ENCODE measurements at regions not wholly inside any gene's neighbourhood (a gene's known extent, or its start where the extent isn't known, plus 50 kb on each side); places are given as distances from the start of the nearest gene placed in this dataset.

DNA sequence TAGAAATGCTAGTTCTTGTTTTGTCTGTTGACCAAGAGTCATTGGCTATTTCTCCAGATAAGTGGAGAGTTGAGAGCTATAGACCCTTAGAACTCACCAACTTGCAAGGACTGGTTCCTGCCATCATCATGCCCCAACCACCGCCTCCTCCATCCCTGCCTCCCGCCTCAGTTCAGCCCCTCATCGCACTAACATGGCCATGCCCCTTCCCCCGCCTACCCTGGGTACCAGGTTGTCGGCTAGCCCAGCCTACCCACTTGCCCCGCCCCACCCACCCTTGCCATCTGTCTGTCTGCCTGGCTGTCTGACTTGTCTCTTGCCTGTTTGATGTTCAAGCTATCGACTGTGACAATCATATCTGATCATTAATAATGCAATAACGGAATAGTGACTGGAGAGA is 154.1 kb downstream of the TRIM29 start:
- no peak for DNase-seq (ENCODE audit: low read depth in 4 of 4, low spot score in 2 of 4)

DNA sequence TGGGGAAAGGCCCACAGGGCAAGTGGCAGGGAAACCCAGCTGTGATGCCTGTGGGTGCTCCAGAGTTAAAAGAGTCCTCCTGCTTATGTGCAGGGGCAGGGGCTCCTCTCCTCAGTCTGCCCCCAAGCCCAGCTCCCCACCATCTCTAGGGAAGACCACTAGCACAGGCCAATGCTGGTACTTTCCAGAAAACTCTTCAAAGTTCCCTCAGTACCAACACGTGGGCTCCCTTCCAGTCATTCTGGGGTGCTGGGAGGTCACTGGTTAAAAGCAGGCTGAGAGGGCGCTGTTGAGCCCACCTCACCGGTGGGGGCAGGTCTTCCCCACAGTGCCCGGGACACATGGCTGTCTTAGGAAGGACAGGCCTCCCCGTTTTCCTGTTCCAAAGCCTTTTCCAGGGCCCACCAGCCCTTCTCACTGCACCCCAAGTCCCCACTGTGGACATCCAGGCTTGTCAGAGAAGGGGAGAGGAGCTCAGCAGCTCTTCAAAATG is 154.6 kb downstream of the TRIM29 start:
- no peak for DNase-seq (ENCODE audit: low read depth in 4 of 4, low spot score in 2 of 4)

- no peak for DNase-seq (ENCODE audit: low read depth in 4 of 4, low spot score in 2 of 4)
Observed at GRCh38 chr11:119982517-119983239, 155.2 kb downstream of the TRIM29 start.

DNA sequence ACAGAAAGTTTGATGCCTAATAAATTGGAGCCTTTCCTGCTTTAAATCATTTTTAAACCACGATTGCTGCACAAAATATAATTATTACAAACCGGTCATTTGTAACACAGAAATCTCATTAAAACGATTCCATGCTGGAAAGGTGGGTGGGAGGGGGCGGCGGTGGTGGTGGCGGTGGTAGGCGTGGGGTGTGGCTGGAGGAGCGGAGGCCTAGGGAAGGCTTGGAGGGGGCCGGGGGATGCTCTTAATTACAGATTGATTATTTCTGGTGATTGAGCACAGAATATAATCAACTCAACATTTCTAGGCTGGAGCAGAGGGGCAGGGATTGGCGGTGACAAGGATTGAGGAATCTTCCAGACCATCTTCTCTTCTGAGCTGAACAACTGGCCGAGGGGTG is 157.5 kb downstream of the TRIM29 start:
- DNase-seq (ENCODE audit: low read depth in 4 of 4, low spot score in 2 of 4) = no peak

DNA sequence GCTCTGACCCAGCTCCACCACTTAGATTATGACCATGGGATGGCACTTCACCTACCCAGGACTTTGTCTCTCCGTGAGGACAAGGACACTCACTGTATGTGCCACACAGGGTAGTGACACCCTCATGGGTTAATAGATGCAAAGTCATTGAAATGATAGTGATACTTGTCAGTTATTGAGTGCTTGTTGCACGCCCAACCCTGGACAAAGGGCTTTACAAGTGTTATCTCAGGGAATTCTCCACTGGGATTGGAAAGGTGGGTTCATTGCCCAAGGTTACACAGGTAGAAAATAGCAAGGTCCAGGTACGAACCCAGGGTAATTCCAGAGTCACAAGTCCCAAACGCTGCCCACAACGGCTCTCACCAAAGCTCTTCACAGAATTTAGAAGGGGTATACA is 158.2 kb downstream of the TRIM29 start:
- no peak for DNase-seq (ENCODE audit: low read depth in 4 of 4, low spot score in 2 of 4)

- DNase-seq (ENCODE audit: low read depth in 4 of 4, low spot score in 2 of 4) = no peak
Observed at GRCh38 chr11:119978696-119979095, 159.2 kb downstream of the TRIM29 start.

DNA sequence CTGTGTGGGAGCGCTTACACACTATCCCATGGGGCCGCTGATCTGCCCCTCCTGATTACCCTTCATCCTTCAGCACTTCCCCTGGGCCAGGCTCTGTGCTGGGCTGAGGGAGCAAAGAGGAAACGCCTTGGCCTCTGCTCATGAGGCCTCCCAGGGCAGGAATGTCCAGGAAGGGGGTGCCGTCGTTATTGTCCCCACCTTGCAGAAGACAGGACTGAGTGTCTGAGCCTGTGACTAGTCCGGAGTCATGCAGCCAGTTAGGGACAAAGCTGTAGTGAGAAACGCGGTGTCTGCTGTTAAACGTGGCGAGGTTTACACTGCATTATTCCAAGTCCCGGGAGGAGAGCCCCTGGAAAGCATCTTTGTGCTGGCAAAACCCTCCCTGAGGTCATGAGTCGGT is 160.0 kb downstream of the TRIM29 start:
- DNase-seq (ENCODE audit: low read depth in 4 of 4, low spot score in 2 of 4) = no peak

DNA sequence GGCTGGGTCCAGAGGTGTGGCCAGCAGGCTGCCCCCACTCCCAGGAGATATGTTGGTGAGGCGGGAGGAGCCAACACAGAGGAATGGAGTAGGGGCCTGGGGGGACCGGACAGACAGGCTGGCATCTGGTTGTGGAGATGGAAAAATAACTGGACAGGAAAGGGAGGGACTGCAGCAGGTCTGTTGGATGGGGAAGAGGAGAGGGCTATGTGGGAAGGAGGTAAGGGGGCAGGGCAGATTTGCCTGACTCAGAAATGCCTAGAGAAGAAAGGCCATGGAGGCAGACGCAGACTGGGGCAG is 160.4 kb downstream of the TRIM29 start:
- DNase-seq (ENCODE audit: low read depth in 4 of 4, low spot score in 2 of 4) = no peak

DNA sequence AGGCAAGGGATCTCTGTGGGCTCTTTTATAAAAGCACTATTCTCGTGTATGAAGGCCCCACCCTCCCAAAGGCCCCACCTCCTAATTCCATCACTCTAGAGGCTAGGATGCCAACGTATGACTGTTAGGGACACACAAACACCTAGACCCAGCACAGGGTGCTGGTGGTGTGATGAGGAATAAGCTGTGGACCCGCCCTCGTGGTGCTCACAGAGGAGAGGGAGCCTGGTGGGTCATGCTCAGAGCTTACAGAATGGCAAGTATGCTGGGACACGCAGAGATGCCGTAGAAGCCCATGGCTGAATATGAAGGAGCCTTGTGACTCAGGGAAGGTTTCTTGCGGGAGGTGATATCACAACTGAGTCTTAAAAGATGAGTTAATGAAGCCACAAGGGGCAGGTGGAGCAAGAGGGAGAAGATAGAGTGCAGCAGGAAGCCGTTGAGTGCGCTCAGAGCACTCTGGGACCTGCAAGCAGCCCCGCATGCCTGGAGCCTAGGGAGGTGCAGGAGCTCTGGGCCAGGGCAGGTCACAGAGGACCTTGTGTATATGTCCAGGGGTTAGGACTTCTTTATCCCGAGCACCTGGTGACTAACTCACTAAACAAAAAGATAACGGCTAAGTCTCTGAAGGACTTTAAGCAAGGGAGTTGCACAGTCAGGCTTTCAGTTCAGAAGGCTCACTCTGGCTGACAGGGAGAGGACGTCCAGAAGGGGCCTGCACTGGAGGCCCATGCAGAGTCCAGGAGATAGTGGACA is 160.9 kb downstream of the TRIM29 start:
- DNase-seq (ENCODE audit: low read depth in 4 of 4, low spot score in 2 of 4) = no peak

DNA sequence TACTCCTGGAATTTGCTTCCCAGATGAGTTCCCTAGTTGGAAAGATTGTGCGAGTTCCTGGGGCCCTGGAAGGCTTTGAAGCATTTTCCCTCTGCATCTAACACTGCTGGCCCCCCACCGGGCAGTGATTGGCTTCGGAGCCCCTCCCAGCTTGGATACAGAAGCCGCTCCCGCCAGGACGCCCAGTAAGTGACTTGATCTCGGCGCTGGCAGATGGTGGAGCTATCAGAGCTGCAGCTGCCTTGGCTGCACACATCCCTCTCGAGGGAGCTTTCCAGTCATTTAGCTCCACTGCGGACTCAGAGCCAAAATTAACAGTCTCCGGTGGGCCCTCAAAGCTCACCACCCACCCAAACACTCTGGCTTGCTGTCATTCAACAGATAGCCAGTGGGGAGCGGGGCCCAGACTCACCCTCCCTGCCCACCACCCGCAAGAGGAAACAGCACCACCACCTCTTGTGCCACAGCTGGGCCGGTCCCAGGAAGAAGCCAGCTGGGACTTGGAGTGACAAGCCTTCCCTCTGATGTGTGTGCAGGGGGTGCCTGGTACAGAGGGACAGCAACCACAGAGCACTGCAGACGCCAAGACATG is 162.3 kb downstream of the TRIM29 start:
- DNase-seq (ENCODE audit: low read depth in 4 of 4, low spot score in 2 of 4) = no peak

GRCh38 chr11:119974467-119974866 is 163.4 kb downstream of the TRIM29 start:
- no peak for DNase-seq (ENCODE audit: low read depth in 4 of 4, low spot score in 2 of 4)

- DNase-seq (ENCODE audit: low read depth in 4 of 4, low spot score in 2 of 4) = no peak
Observed at GRCh38 chr11:119974051-119974450, 163.9 kb downstream of the TRIM29 start.

DNA sequence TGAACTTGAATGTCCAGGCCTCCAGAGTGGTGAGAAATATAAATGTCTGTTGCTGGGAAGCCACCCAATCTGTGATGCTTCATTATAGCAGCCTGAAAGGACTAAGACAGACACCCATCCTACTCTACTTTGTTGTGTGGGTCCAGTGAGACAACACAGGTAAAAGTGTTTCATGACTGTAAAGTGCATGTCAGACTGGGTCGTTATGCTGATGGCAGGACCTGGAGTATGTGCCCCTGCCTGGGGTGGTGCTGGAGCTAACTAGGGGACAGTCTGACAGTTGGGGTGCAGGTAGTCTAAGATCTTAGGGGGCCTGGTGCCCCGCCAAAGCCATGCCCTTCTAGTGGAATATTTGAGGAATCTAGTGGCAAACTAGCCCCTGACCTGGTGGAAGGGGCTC is 165.6 kb downstream of the TRIM29 start:
- DNase-seq (ENCODE audit: low read depth in 4 of 4, low spot score in 2 of 4) = no peak

- no peak for DNase-seq (ENCODE audit: low read depth in 4 of 4, low spot score in 2 of 4)
Observed at GRCh38 chr11:119970555-119971304, 167.2 kb downstream of the TRIM29 start.

DNA sequence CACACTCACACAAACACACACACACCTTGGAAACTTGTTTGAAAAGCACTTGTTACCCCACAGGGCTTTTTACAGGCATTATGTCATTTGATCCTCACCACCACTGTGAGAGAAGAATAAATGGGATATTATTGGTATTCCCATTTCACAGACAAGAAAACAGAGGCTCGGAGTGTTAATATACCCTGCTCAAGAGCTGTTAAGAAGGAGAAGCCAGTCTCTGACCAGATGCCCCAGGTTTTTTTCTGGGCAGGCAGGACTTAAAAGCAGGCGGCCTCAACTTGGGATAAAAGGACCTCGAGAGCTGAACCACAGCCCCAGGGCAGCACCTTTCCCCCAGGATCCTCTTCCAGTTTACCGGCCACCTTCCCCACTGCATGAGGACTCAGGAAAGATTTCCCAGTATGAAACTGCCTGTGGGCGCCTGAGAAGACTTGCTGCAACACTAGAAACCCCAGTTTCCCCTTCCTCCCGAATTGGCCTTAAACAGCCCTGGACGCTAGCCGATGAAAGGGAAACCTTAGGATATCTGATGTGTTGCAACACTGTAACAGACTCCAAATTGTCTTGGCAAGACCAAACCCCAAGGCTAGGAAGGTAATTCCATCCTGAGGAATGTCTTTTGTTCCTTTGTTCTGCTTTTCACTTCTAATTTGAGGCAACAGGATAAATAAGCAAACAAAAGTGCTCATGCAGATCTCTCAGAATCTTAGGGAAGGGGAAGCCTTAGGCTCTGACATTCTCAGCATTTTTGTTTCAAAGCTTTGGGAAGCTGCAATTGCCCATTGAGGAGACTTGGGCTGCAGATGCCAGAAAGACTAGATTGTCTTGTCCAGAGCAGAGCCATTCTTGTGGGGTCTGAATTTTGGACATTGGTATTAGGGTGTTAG is 173.5 kb downstream of the TRIM29 start:
- no peak for DNase-seq (ENCODE audit: low read depth in 4 of 4, low spot score in 2 of 4)

GRCh38 chr11:119957951-119958350 is 180.0 kb downstream of the TRIM29 start:
- DNase-seq (ENCODE audit: low read depth in 4 of 4, low spot score in 2 of 4) = no peak

- no peak for DNase-seq (ENCODE audit: low read depth in 4 of 4, low spot score in 2 of 4)
Observed at GRCh38 chr11:119952441-119952840, 185.5 kb downstream of the TRIM29 start.

GRCh38 chr11:119943298-119943655 is 194.6 kb downstream of the TRIM29 start:
- no peak for DNase-seq (ENCODE audit: low read depth in 4 of 4, low spot score in 2 of 4)

- no peak for DNase-seq (ENCODE audit: low read depth in 4 of 4, low spot score in 2 of 4)
Observed at GRCh38 chr11:119942583-119943297, 195.2 kb downstream of the TRIM29 start.
